ENCODE measurements at regions not wholly inside any gene's neighbourhood (a gene's known extent, or its start where the extent isn't known, plus 50 kb on each side); places are given as distances from the start of the nearest gene placed in this dataset.

- no peak for DNase-seq (ENCODE audit: low read depth in 3 of 3, low spot score in 2 of 3)
Observed at GRCh38 chr15:36218322-36218721, 361.1 kb upstream of the CDIN1 start.

- no peak for DNase-seq (ENCODE audit: low read depth in 3 of 3, low spot score in 2 of 3)
Observed at GRCh38 chr15:36218991-36219390, 360.4 kb upstream of the CDIN1 start.

GRCh38 chr15:36221992-36222391 lies 357.4 kb upstream of the CDIN1 start:
- DNase-seq (ENCODE audit: low read depth in 3 of 3, low spot score in 2 of 3) = no peak

- DNase-seq (ENCODE audit: low read depth in 3 of 3, low spot score in 2 of 3) = no peak
Observed at GRCh38 chr15:36230776-36231175, 348.6 kb upstream of the CDIN1 start.

- no peak for DNase-seq (ENCODE audit: low read depth in 3 of 3, low spot score in 2 of 3)
Observed at GRCh38 chr15:36232491-36232890, 346.9 kb upstream of the CDIN1 start.

- DNase-seq (ENCODE audit: low read depth in 3 of 3, low spot score in 2 of 3) = no peak
Observed at GRCh38 chr15:36234743-36235142, 344.7 kb upstream of the CDIN1 start.

- no peak for DNase-seq (ENCODE audit: low read depth in 3 of 3, low spot score in 2 of 3)
Observed at GRCh38 chr15:36235173-36235572, 344.3 kb upstream of the CDIN1 start.

GRCh38 chr15:36239509-36239908 lies 339.9 kb upstream of the CDIN1 start:
- no peak for DNase-seq (ENCODE audit: low read depth in 3 of 3, low spot score in 2 of 3)

- DNase-seq (ENCODE audit: low read depth in 3 of 3, low spot score in 2 of 3) = no peak
Observed at GRCh38 chr15:36251450-36251849, 328.0 kb upstream of the CDIN1 start.

GRCh38 chr15:36252146-36252711 lies 327.2 kb upstream of the CDIN1 start:
- DNase-seq (ENCODE audit: low read depth in 3 of 3, low spot score in 2 of 3) = no peak

- peak in 2 of 3 donors; percentile 24 to 27 for DNase-seq (ENCODE audit: low read depth in 3 of 3, low spot score in 2 of 3)
Observed at GRCh38 chr15:36254426-36254825, 325.0 kb upstream of the CDIN1 start.

- no peak for DNase-seq (ENCODE audit: low read depth in 3 of 3, low spot score in 2 of 3)
Observed at GRCh38 chr15:36256404-36256807, 323.0 kb upstream of the CDIN1 start.

GRCh38 chr15:36263666-36264065 lies 315.8 kb upstream of the CDIN1 start:
- no peak for DNase-seq (ENCODE audit: low read depth in 3 of 3, low spot score in 2 of 3)

- no peak for DNase-seq (ENCODE audit: low read depth in 3 of 3, low spot score in 2 of 3)
Observed at GRCh38 chr15:36265422-36265821, 314.0 kb upstream of the CDIN1 start.

- DNase-seq (ENCODE audit: low read depth in 3 of 3, low spot score in 2 of 3) = no peak
Observed at GRCh38 chr15:36271048-36271447, 308.4 kb upstream of the CDIN1 start.

- no peak for DNase-seq (ENCODE audit: low read depth in 3 of 3, low spot score in 2 of 3)
Observed at GRCh38 chr15:36275656-36276055, 303.8 kb upstream of the CDIN1 start.

GRCh38 chr15:36278219-36278618 lies 301.2 kb upstream of the CDIN1 start:
- no peak for DNase-seq (ENCODE audit: low read depth in 3 of 3, low spot score in 2 of 3)

- no peak for DNase-seq (ENCODE audit: low read depth in 3 of 3, low spot score in 2 of 3)
Observed at GRCh38 chr15:36282821-36283220, 296.6 kb upstream of the CDIN1 start.

GRCh38 chr15:36284911-36285310 lies 294.5 kb upstream of the CDIN1 start:
- DNase-seq (ENCODE audit: low read depth in 3 of 3, low spot score in 2 of 3) = no peak

GRCh38 chr15:36291501-36291900 lies 287.9 kb upstream of the CDIN1 start:
- DNase-seq (ENCODE audit: low read depth in 3 of 3, low spot score in 2 of 3) = no peak

GRCh38 chr15:36294359-36294758 lies 285.1 kb upstream of the CDIN1 start:
- no peak for DNase-seq (ENCODE audit: low read depth in 3 of 3, low spot score in 2 of 3)

GRCh38 chr15:36301947-36302346 lies 277.5 kb upstream of the CDIN1 start:
- no peak for DNase-seq (ENCODE audit: low read depth in 3 of 3, low spot score in 2 of 3)

- no peak for DNase-seq (ENCODE audit: low read depth in 3 of 3, low spot score in 2 of 3)
Observed at GRCh38 chr15:36313021-36313420, 266.4 kb upstream of the CDIN1 start.
